HG02840 (cell line): ENCODE measurements at regions not wholly inside any gene's neighbourhood (a gene's known extent, or its start where the extent isn't known, plus 50 kb on each side); places are given as distances from the start of the nearest gene placed in this dataset.

Experiments
- ATAC-seq: cut with Tn5 transposase; IDR thresholded peaks from one replicate; pipeline ENCODE4 v1.9.1; 2021; ENCODE audit warnings: mild to moderate bottlenecking, moderate library complexity, moderate number of reproducible peaks; ENCODE audit not compliant: unreplicated experiment, low FRiP score

GRCh38 chr5:100479079-100479688 lies 56.0 kb upstream of the FAM174A start:
- ATAC-seq: no peak

- ATAC-seq: no peak
These were observed 63.1 kb upstream of the FAM174A start for GRCh38 chr5:100472091-100472490.

GRCh38 chr5:100469767-100470166 lies 65.4 kb upstream of the FAM174A start:
- peak; percentile 85 for ATAC-seq

DNA sequence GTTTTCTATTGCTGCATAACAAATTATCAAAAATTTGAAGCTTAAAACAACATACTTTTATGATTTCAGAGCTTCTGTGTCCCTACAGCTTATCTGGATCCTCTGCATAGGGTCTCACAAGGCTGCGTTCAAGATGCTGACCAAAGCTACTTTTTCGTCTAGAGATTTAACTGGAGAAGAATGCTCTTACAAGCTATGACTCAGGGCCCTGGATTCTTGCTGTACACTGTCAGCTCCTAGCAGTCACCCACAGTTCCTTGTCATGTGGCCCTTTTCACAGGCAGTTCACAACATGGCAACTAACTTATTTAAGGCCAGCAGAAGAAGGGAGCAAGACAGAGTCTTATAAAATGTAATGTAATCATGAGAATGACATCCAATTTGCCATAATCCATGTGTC lies 70.8 kb upstream of the FAM174A start:
- ATAC-seq: no peak

GRCh38 chr5:100456615-100457014 lies 78.6 kb upstream of the FAM174A start:
- ATAC-seq: no peak

GRCh38 chr5:100452126-100452525 lies 83.0 kb upstream of the FAM174A start:
- no peak for ATAC-seq

GRCh38 chr5:100448111-100448528 lies 87.1 kb upstream of the FAM174A start:
- no peak for ATAC-seq

DNA sequence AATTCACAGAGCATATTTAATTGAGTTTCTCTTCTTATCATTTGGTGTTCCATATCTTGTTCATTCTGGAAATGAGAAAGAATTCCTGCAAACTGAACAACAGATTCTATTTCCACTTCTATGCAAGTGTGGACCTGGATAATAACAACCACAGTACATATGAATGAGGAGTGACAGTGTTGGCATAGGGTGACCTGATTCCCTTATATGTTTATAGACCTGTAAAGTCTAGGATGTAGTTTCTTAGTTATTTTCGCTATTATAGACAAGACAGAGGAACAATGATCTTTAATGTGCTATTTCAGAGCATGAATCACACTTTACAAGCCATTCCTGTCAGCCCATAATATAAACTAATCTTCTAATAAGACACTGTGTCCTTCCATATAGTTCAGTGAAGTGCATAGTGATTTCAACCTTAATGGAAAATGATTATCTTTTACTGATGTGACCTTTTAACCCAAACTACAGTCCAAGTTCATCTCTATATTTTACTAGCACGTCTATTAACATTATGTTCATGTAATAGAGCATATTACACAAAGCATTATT lies 88.2 kb upstream of the FAM174A start:
- no peak for ATAC-seq

- no peak for ATAC-seq
These were observed 90.2 kb upstream of the FAM174A start for GRCh38 chr5:100444961-100445360.

GRCh38 chr5:100434815-100435214 lies 100.4 kb upstream of the FAM174A start:
- ATAC-seq: no peak

GRCh38 chr5:100432741-100433140 lies 102.4 kb upstream of the FAM174A start:
- no peak for ATAC-seq

DNA sequence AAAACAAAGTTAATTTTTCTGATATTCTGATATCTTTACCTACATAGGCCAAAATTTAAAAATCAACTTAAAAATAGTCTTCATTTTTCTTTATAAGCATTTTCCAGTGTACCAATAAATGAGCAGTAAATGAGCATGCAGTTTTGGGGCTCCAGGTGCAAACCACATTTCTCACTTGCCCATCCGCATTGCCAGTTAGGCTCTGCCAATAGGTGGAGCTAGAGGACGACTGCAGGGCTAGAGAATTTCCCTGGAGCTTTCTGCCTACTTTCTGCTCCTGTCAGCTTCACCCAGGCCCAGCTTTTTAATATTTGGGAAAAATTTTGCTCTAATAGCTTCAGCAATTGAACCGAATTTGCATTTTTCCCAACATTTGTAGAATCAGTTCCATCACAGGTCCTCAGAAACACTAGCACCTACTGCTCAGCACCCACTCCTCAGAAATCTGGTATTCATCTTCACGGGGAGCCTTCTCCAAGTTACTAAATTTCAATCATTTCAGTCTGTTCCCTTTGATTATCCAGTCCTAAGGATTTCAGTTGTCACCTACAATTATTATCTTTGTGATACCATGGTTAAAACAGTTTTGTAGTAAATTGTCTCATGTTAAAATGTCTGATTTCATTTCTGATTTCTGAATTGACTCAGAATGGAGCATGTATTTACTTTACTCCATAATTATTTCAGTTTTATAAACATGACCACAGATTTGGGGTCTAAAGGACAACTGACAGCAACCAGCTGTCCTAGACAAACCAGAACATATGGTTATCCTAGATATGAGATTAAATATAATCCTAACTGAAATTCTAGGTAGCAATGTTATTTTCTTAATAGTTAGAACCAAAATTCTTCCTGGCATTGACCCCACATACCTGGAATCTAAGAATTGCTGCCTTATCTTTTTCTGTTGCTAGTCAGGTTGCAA lies 104.6 kb upstream of the FAM174A start:
- ATAC-seq: peak; percentile 64

DNA sequence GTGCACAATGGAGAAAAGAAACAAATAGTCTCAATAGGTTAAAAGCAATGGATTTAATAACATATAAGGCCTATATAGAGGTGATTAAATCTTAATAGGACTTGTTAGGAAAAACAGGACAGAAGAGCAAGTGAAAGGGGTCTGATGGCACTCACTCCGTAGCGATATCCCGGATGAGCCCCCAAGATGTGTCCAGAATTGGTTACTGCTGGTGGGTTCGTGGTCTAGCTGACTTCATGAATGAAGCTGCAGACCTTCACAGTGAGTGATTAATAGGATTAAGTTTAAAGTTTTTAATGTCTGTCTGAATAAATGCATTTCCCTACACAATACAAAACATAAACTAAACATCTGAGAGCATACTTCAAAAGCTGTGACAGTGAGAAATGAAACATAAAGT lies 110.4 kb upstream of the FAM174A start:
- no peak for ATAC-seq

DNA sequence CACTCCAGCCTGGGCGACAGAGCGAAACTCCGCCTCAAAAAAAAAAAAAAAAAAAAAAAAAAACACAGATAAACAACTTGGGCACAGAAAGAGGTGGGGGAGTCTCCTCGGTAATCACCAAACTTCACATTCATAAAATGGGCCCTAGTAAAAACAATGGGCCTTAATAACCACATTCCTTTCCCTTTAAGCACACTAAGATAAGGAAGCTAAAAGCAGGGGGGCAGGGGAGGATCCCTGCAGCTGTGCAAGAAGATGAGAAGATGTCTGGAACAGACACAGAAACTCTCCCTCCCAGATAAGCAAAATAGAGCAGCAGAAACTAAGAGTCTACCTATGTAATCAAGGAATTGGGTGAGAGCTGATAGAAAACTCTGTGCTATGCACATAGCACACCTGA lies 111.2 kb upstream of the FAM174A start:
- ATAC-seq: no peak

- no peak for ATAC-seq
These were observed 111.8 kb upstream of the FAM174A start for GRCh38 chr5:100423330-100423729.

DNA sequence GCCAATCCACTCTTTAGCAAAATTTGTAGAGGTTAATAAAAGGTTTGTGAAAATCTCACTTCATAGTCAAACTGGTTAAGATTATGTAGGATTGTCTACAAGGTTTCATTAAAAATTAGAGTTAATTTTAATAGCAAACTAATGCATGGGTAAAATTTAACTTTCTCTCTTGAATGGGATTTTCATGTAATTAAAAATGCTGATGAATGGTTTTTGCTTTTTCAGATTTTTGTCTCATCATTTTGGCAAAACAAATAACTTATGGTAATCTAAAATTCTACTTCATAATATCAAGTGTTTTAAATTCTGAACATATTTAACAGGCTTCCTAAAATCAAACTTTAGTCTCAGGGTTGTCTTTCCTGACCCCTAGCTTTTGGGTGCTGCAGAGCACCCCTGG lies 113.8 kb upstream of the FAM174A start:
- no peak for ATAC-seq

DNA sequence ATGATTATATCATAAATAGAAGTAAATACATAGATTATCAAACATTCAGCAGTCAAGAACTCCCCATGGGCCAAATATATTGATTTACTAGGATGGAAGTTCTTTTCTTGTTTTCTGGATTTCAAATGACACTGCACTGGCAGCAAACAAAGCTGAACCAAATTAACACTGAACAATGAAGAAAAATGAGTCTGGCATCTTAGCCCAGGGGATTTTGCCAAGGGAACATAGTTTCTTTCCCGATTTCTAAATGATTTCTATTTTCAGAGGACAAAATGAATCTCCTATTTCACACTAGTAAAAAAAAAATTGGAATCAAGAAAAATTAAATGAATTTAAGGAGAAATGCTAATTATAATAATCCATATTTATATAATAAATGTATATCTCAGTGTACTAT lies 116.9 kb upstream of the FAM174A start:
- ATAC-seq: no peak

DNA sequence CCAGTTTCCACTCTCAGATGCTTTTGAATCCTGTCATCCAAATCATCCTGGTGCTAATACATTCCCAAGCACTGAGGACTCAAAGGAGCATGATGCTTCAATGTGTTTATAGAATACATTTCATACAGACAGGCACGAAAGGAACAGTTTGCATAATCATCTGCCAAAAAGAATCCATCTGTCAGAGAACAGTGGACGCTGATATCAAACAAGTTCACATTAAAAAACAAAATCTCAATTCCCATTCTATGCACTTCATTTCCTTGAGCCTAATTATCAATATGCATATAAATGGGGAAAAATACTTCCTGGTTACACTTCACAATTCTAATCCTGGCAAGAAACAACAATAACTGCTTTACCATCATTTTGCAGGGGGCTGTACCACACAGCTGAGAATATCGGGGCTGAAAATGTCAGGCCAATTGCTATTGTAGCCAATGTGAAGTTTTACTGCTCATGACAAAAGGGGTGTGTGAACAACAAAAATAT lies 125.5 kb upstream of the FAM174A start:
- no peak for ATAC-seq

DNA sequence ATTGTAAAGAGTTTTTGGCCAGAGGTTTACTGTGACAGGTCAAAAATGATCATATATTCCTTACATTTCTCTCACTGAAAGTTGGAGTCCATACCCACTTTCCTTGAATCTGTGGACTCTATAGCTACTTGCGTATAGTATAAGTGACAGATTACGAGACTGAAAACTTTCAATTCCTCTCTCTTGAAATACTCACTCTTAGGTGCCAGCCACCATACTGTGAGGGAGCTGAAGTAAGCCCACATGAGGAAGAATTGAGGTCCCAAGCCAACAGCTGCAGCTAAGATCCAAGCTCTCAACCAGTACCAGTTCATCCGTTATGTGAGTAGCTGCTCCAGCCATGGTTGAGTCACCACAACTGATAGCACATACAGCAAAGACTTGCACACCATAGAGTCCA lies 128.1 kb upstream of the FAM174A start:
- ATAC-seq: no peak

GRCh38 chr5:100406640-100407039 lies 128.5 kb upstream of the FAM174A start:
- no peak for ATAC-seq

DNA sequence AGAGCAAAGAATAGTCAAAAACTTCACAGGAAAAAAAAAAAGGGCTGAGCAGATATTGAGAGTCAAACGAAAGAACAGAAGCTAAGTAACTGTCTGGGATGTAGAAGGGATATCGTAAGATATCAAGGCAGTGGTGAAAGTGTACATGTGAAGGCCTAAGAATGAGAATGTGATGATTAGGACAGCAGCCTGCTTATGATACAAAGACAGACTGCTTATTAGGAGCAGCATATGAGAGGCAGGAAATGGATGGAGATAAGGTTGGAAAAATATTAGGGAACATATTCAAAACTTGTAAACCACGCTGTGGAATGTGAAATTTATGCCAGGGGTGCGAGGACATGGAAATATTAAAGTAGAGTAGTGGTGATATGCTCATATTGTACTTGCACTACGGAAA lies 133.1 kb upstream of the FAM174A start:
- ATAC-seq: no peak
